Trophoblast cell (in vitro differentiated cells and primary cell): ENCODE measurements at regions not wholly inside any gene's neighbourhood (a gene's known extent, or its start where the extent isn't known, plus 50 kb on each side); places are given as distances from the start of the nearest gene placed in this dataset.

ENCODE experiments used
- DNase-seq, 2 donors: peaks; one replicate each; pipeline ENCODE4 v3.0.0-alpha.2; 2016
- H2AFZ ChIP-seq: 2 replicates; pipeline ENCODE4 v1.6.1; 2013; ENCODE audit warnings: low read length, moderate library complexity, mild to moderate bottlenecking; ENCODE audit not compliant: insufficient read depth, poor library complexity
- H2AK5ac ChIP-seq: 2 replicates; pipeline ENCODE4 v1.6.1; 2013; ENCODE audit warnings: mild to moderate bottlenecking, low read length
- H2BK120ac ChIP-seq: 2 replicates; pipeline ENCODE4 v1.6.1; 2013; ENCODE audit warnings: low read length, mild to moderate bottlenecking, moderate library complexity; ENCODE audit not compliant: insufficient read depth, poor library complexity
- H2BK12ac ChIP-seq: 2 replicates; pipeline ENCODE4 v1.6.1; 2013; ENCODE audit warnings: mild to moderate bottlenecking, low read length, moderate library complexity
- H2BK5ac ChIP-seq: 2 replicates; pipeline ENCODE4 v1.6.1; 2013; ENCODE audit warnings: low read length, low read depth, moderate library complexity, mild to moderate bottlenecking; ENCODE audit not compliant: poor library complexity
- H3K14ac ChIP-seq: 2 replicates; pipeline ENCODE4 v1.6.1; 2013; ENCODE audit warnings: mild to moderate bottlenecking, low read length
- H3K18ac ChIP-seq: 2 replicates; pipeline ENCODE4 v1.6.1; 2013; ENCODE audit warnings: mild to moderate bottlenecking, low read length
- H3K23ac ChIP-seq: 2 replicates; pipeline ENCODE4 v1.6.1; 2013; ENCODE audit warnings: low read length
- H3K27ac ChIP-seq: 2 replicates; pipeline ENCODE4 v1.5.1; 2013; ENCODE audit warnings: low read depth, mild to moderate bottlenecking, inconsistent platforms, low read length, moderate library complexity
- H3K27me3 ChIP-seq: 2 replicates; pipeline ENCODE4 v1.6.1; 2013; ENCODE audit warnings: inconsistent platforms, mild to moderate bottlenecking, low read length, moderate library complexity; ENCODE audit not compliant: insufficient read depth
- H3K36me3 ChIP-seq, 2 experiments: 1 replicate in 1 of 2; 2 replicates in 1 of 2; pipeline ENCODE4 v1.6.1; 2013; ENCODE audit warnings: low read length in 2 of 2, mild to moderate bottlenecking in 2 of 2, moderate library complexity in 1 of 2; ENCODE audit not compliant: insufficient read depth in 2 of 2, control insufficient read depth in 1 of 2
- H3K4ac ChIP-seq: 2 replicates; pipeline ENCODE4 v1.6.1; 2013; ENCODE audit warnings: low read depth, mild to moderate bottlenecking, low read length, moderate library complexity
- H3K4me1 ChIP-seq, 2 experiments: 1 replicate in 1 of 2; 2 replicates in 1 of 2; pipeline ENCODE4 v1.6.1; 2013; ENCODE audit warnings: low read length in 2 of 2, mild to moderate bottlenecking in 2 of 2, moderate library complexity in 1 of 2; ENCODE audit not compliant: insufficient read depth in 2 of 2, control insufficient read depth in 1 of 2
- H3K4me2 ChIP-seq: 2 replicates; pipeline ENCODE4 v1.6.1; 2013; ENCODE audit warnings: inconsistent platforms, mild to moderate bottlenecking, low read length, moderate library complexity
- H3K4me3 ChIP-seq: 2 replicates; pipeline ENCODE4 v1.5.1; 2013; ENCODE audit warnings: mild to moderate bottlenecking, low read depth, low read length, inconsistent platforms
- H3K79me1 ChIP-seq: one replicate; pipeline ENCODE4 v1.6.1; 2013; ENCODE audit warnings: low read length
- H3K79me2 ChIP-seq: 2 replicates; pipeline ENCODE4 v1.6.1; 2013; ENCODE audit warnings: low read length, mild to moderate bottlenecking; ENCODE audit not compliant: control insufficient read depth, insufficient read depth, poor library complexity
- H3K9ac ChIP-seq: 2 replicates; pipeline ENCODE4 v1.6.1; 2013; ENCODE audit warnings: mild to moderate bottlenecking, low read length
- H3K9me3 ChIP-seq: 2 replicates; pipeline ENCODE4 v1.6.1; 2013; ENCODE audit warnings: low read depth, mild to moderate bottlenecking, control low read depth, inconsistent platforms, low read length; ENCODE audit not compliant: insufficient read depth
- H4K12ac ChIP-seq: 2 replicates; pipeline ENCODE4 v1.6.1; 2013; ENCODE audit warnings: low read depth, mild to moderate bottlenecking, low read length, moderate library complexity
- H4K8ac ChIP-seq: 2 replicates; pipeline ENCODE4 v1.6.1; 2013; ENCODE audit warnings: low read depth, mild to moderate bottlenecking, low read length, moderate library complexity
- H4K91ac ChIP-seq: one replicate; pipeline ENCODE4 v1.6.1; 2013; ENCODE audit warnings: low read depth, mild to moderate bottlenecking, low read length, moderate library complexity
- WGBS: extraction: QIAGEN DNeasy Blood & Tissue Kit; methylation state at CpG from one replicate; pipeline ENCODE4 v1.1.7; 2013; ENCODE audit warnings: missing lambda C conversion rate; ENCODE audit not compliant: insufficient read length, insufficient coverage; ENCODE audit errors: extremely low coverage; 5-methylcytosine and 5-hydroxymethylcytosine counted together

DNA sequence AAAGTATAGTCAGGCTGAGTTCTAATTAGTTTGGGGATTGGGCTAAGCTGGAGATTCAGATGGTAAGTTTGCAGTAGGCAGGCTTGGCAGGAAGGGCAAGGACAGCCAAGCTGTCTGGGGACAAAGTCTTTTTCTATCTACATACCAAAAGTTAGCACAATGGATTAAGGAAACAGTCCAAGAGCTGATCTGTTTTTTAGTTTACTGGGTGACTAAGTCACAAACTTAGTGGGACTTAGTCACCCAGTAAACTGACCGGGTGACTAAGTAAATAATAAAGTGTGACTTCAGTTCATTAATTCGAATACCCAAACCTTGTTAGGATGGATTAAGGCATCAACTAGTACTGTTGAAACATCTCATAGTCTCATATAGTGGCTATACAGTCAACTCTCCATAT is 1386.0 kb upstream of the CELF4 start:
- Histone ChIP-seq H3K14ac (no peak overlapping the region), H2AK5ac (no peak overlapping the region), H3K36me3 (no peaks in the 10 kb centered on the region), H3K9me3 (no peaks in the 10 kb centered on the region), H2BK5ac (no peak overlapping the region), H2AFZ (no peak overlapping the region), H3K4me3 (no peak overlapping the region), H2BK12ac (no peak overlapping the region), H3K4ac (no peak overlapping the region), H3K27ac (no peak overlapping the region), H4K91ac (no peak overlapping the region), H3K9ac (no peak overlapping the region), H3K23ac (no peak overlapping the region), H3K27me3 (no peaks in the 10 kb centered on the region), H3K4me2 (no peak overlapping the region), H3K4me1 (no peaks in the 10 kb centered on the region), H2BK120ac (no peak overlapping the region), H3K79me2 (no peaks in the 10 kb centered on the region), H3K79me1 (no peaks in the 10 kb centered on the region), H4K8ac (no peak overlapping the region), H3K18ac (no peak overlapping the region), H4K12ac (no peak overlapping the region)
- no CpG with 5 or more reads among the region's 2 CpGs for WGBS
- DNase-seq, result no peak

DNA sequence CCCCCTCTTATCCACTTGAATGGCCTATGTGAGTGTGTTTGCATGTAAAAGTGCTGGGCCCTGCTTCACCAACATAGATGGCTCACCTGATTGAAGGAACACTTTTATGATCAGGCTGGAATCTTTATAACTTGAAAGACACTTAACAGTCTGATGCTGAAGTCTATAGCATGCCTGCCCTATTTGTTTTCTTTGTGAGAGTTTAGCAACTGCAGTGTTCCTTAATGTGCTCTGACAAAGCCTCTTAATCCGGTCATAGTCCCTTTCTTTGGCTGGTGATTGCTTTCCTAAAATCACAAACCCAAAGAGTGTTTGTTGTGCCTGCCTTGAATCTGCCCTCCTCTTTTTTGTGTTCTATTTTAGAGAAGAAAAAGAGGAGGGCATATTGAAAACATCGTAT is 1382.8 kb upstream of the CELF4 start:
- H3K4me3 ChIP-seq, result no peak overlapping the region
- no peaks in the 10 kb centered on the region for H3K4me1 ChIP-seq
- H2BK5ac ChIP-seq, result no peak overlapping the region
- H2BK12ac ChIP-seq, result no peak overlapping the region
- H3K4me2 ChIP-seq, result no peak overlapping the region
- no peak overlapping the region for H3K27ac ChIP-seq
- no peak overlapping the region for H4K12ac ChIP-seq
- H3K27me3 ChIP-seq, result no peaks in the 10 kb centered on the region
- no peak overlapping the region for H3K18ac ChIP-seq
- no peak overlapping the region for H4K8ac ChIP-seq
- no peaks in the 10 kb centered on the region for H3K79me2 ChIP-seq
- peaks cover 6% of the 10 kb centered on the region for H3K9me3 ChIP-seq
- no peak overlapping the region for H3K9ac ChIP-seq
- H3K4ac ChIP-seq, result no peak overlapping the region
- H2AK5ac ChIP-seq, result no peak overlapping the region
- no CpG with 5 or more reads among the region's 2 CpGs for WGBS
- H3K79me1 ChIP-seq, result no peaks in the 10 kb centered on the region
- no peak overlapping the region for H3K14ac ChIP-seq
- H2BK120ac ChIP-seq, result no peak overlapping the region
- no peak overlapping the region for H2AFZ ChIP-seq
- no peaks in the 10 kb centered on the region for H3K36me3 ChIP-seq
- H4K91ac ChIP-seq, result no peak overlapping the region
- DNase-seq, result no peak
- no peak overlapping the region for H3K23ac ChIP-seq

DNA sequence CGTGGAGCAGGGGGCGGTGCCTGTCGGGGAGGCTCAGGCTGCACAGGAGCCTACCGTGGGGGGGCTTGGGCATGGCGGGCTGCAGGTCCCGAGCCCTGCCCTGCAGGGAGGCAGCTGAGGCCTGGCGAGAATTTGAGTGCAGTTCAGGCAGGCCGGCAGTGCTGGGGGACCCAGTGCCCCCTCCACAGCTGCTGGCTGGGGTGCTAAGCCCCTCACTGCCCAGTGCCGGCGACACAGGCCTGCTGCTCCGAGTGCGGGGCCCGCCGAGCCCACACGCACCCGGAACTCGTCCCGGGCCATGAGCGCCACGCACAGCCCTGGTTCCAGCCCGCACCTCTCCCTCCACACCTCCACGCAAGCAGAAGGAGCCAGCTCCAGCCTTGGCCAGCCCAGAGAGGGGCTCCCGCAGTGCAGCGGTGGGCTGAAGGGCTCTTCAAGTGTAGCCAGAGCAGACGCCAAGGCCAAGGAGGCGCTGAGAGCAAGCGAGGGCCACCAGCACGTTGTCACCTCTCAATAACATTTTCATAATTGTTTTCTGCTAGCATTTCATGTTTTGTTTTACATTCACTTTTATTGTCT is 1378.9 kb upstream of the CELF4 start:
- H2AK5ac ChIP-seq, result no peak overlapping the region
- H4K91ac ChIP-seq, result no peak overlapping the region
- H2BK12ac ChIP-seq, result no peak overlapping the region
- peaks cover 6% of the 10 kb centered on the region for H3K9me3 ChIP-seq
- H3K27ac ChIP-seq, result no peak overlapping the region
- no peak overlapping the region for H3K14ac ChIP-seq
- DNase-seq, result no peak
- no peak overlapping the region for H3K4me3 ChIP-seq
- H3K79me1 ChIP-seq, result no peaks in the 10 kb centered on the region
- H2BK120ac ChIP-seq, result no peak overlapping the region
- no peaks in the 10 kb centered on the region for H3K27me3 ChIP-seq
- no peaks in the 10 kb centered on the region for H3K36me3 ChIP-seq
- H3K79me2 ChIP-seq, result no peaks in the 10 kb centered on the region
- no CpG with 5 or more reads among the region's 28 CpGs for WGBS
- H3K4me2 ChIP-seq, result no peak overlapping the region
- H4K8ac ChIP-seq, result no peak overlapping the region
- H2AFZ ChIP-seq, result no peak overlapping the region
- no peak overlapping the region for H4K12ac ChIP-seq
- H3K9ac ChIP-seq, result no peak overlapping the region
- H3K18ac ChIP-seq, result no peak overlapping the region
- H3K4me1 ChIP-seq, result no peaks in the 10 kb centered on the region
- no peak overlapping the region for H3K4ac ChIP-seq
- H2BK5ac ChIP-seq, result no peak overlapping the region
- no peak overlapping the region for H3K23ac ChIP-seq

DNA sequence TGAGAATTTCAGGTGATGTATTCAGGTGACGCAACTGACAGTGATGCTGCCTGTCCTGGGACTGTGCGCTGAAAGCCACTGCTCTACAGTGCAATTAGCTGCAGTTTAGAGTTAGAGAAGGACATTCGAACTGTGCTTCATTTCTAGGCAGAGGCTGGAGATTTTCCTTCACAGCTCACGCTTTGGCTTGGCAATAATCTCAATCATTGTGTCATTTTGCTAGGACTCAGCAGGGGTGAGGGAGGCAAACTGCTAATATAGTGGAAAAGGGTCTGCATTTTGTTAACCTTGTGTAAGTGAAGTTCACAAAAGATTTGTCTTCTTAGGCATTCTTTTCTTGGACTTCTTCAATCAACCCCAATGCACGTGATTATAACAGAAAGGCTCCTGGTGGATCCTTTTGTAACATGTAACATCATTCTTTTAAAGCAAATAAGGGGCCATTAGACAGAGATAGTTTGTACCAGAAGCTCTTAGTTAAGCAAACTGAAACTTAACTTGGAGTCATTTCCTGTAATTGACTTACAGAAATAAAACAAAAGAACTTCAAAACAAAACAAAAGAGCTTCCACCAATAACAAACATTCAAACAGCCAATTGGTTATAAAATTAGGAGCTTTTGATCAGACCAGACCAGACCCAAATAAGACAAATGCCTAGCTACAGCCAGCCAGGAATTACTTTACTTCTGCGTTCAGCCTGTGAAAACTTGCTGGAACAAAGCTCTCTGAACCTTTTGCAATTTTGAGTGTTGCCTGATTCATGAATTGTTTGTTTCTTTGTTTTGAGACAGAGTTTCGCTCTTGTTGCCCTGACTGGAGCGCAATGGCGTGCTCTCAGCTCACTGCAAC is 1376.3 kb upstream of the CELF4 start:
- peaks cover 6% of the 10 kb centered on the region for H3K9me3 ChIP-seq
- H3K79me2 ChIP-seq, result no peaks in the 10 kb centered on the region
- no peak overlapping the region for H2BK5ac ChIP-seq
- no peak overlapping the region for H3K23ac ChIP-seq
- H4K12ac ChIP-seq, result no peak overlapping the region
- no peaks in the 10 kb centered on the region for H3K36me3 ChIP-seq
- H2BK120ac ChIP-seq, result no peak overlapping the region
- no peak overlapping the region for H3K9ac ChIP-seq
- H3K18ac ChIP-seq, result no peak overlapping the region
- H3K79me1 ChIP-seq, result no peaks in the 10 kb centered on the region
- no peak overlapping the region for H4K91ac ChIP-seq
- no peak overlapping the region for H2AFZ ChIP-seq
- H4K8ac ChIP-seq, result no peak overlapping the region
- H3K27me3 ChIP-seq, result no peaks in the 10 kb centered on the region
- no peak overlapping the region for H3K4ac ChIP-seq
- no peak overlapping the region for H3K4me2 ChIP-seq
- WGBS, result no CpG with 5 or more reads among the region's 9 CpGs
- H3K27ac ChIP-seq, result no peak overlapping the region
- H3K4me3 ChIP-seq, result no peak overlapping the region
- H2BK12ac ChIP-seq, result no peak overlapping the region
- no peak for DNase-seq
- no peaks in the 10 kb centered on the region for H3K4me1 ChIP-seq
- no peak overlapping the region for H2AK5ac ChIP-seq
- H3K14ac ChIP-seq, result no peak overlapping the region
